Astrocyte of the cerebellum (primary cell): ENCODE measurements at regions not wholly inside any gene's neighbourhood (a gene's known extent, or its start where the extent isn't known, plus 50 kb on each side); places are given as distances from the start of the nearest gene placed in this dataset.
"Not testable (repeated sequence)": the region's sequence is repeated elsewhere in the genome, so short reads cannot be mapped to it uniquely, and the experiment has no call there.

ENCODE experiments used
- DNase-seq: peaks from one replicate; pipeline ENCODE4 v3.0.0-alpha.2; 2011; ENCODE audit warnings: low read depth
- H3K4me3 ChIP-seq: 2 replicates; pipeline ENCODE4 v1.5.1; 2011; ENCODE audit warnings: mild to moderate bottlenecking, low read depth, low read length, moderate library complexity
- CTCF ChIP-seq: IDR thresholded peaks from 2 replicates; pipeline ENCODE4 v1.5.1; 2012; ENCODE audit warnings: low read length, low read depth, moderate library complexity, mild to moderate bottlenecking; ENCODE audit errors: missing control alignments
- in situ Hi-C: cut with HindIII; loops from 2 replicates; pipeline ENCODE4 v1.10.0; 2017; ENCODE audit warnings: low sequenced_read_pairs

GRCh38 chr16:80097098-80097497 lies 443.7 kb upstream of the DYNLRB2 start:
- H3K4me3 ChIP-seq: no peak overlapping the region
- no peak for TF ChIP-seq CTCF
- no peak for DNase-seq
- in situ Hi-C loops: no loop called here

DNA sequence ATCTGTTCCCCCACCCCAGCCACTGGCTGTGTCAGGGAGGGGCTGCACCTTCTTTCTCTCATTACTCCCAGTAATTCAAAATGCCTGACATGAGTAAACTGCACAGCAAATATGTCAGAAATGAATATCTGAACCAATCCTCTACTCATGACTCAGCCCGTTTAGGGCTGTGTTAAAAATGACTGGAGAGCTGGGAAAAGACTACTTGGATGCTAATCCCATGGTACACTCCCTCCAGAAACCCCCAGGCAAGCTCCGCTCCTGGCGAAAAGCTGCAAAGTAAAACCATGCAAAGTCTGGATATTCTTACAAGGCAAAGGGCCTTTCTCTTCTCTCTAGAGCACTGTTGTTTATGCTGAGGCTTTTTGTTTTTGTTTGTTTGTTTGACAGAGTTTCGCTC lies 448.1 kb upstream of the DYNLRB2 start:
- in situ Hi-C loops: no loop called here
- no peak overlapping the region for H3K4me3 ChIP-seq
- no peak for TF ChIP-seq CTCF
- no peak for DNase-seq

DNA sequence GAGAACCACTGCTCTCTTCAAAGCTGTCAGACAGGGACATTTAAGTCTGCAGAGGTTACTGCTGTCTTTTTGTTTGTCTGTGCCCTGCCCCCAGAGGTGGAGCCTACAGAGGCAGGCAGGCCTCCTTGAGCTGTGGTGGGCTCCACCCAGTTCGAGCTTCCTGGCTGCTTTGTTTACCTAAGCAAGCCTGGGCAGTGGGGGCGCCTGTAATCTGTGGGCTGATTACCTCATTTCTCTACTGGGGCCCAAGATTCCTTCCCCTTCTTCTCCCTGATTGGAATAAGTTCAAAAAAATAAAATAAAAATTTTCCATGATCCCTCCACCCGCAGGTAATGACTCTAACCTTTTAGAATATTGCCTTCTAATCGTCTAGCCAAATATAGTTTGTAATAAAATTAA lies 449.3 kb upstream of the DYNLRB2 start:
- H3K4me3 ChIP-seq, DNase-seq, in situ Hi-C loops: not testable (repeated sequence)

DNA sequence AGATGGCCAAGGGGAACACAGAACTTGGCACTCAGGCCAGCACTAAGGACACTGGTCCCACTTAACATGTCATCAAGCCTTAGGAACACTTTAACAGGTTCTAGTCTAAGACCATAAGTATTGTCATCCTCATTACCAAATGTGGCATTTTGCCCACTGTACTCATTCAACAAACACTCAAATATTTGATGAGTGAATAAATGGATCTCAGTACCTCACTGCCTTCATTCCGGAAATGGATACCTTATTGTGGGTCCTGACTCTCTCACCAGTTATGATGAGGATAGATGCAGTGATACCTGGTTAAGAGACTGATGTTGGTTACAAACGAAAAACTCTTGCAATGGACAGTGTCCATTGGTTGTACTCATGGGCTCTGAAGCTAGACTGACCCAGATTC lies 455.2 kb upstream of the DYNLRB2 start:
- no peak for TF ChIP-seq CTCF
- no peak for DNase-seq
- in situ Hi-C loops: no loop called here
- H3K4me3 ChIP-seq: no peak overlapping the region

DNA sequence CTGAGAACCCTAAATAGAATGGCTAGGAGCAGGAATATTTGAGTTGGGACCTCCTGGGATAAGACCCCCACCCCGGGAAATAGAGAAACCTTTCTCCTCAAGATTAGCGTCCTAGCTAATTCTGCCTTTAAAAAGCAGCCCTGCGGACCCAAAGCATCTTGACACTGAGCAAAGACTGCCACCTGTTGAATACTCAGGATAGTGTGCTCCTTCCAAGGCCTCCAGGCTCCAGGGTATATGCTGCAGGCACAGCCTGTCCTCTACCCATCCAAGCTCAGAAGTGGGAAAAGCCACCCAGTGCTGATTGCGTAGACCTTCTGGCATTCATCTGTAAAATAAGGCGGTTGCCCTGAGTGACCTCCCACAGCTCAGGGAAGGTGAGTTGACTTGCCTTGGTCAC lies 456.2 kb upstream of the DYNLRB2 start:
- peak; percentile 37 for DNase-seq
- peak; percentile 57 for TF ChIP-seq CTCF
- H3K4me3 ChIP-seq: no peak overlapping the region
- in situ Hi-C loops: no loop called here

DNA sequence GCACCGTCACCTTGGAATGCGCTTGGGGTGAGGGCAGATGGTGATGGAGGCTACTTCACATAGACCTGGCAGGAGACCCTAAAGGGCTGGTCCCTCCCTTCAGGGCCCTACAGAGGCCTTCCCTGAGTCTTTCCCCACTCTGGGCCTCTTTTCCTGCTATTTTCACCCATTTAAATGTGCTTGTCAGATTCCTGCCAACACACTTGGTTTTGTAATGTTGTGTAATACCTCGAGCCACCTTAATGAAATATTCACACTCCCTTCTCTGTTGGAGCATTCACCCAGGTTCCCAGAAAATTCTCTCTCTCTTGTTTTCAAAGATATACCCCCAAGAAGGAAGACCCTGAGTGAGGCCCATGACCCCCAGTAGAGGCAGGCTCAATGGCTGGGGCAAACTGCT lies 456.6 kb upstream of the DYNLRB2 start:
- no peak overlapping the region for H3K4me3 ChIP-seq
- DNase-seq: no peak
- no peak for TF ChIP-seq CTCF
- in situ Hi-C loops: no loop called here

GRCh38 chr16:80082906-80083305 lies 457.9 kb upstream of the DYNLRB2 start:
- no peak for DNase-seq
- no peak for TF ChIP-seq CTCF
- in situ Hi-C loops: no loop called here
- H3K4me3 ChIP-seq: no peak overlapping the region
